Neuronal stem cell (in vitro differentiated cells): ENCODE measurements at regions not wholly inside any gene's neighbourhood (a gene's known extent, or its start where the extent isn't known, plus 50 kb on each side); places are given as distances from the start of the nearest gene placed in this dataset.

Experiments used
- DNase-seq: peaks from one replicate; pipeline ENCODE4 v3.0.0-alpha.2; 2013; ENCODE audit warnings: low spot score
- H2AFZ ChIP-seq: one replicate; pipeline ENCODE4 v1.6.1; 2013; ENCODE audit warnings: mild to moderate bottlenecking, low read length, inconsistent platforms
- H2AK5ac ChIP-seq: 2 replicates; pipeline ENCODE4 v1.6.1; 2013; ENCODE audit warnings: low read depth, mild to moderate bottlenecking, inconsistent platforms, low read length, moderate library complexity, mixed read lengths
- H2BK120ac ChIP-seq: 2 replicates; pipeline ENCODE4 v1.6.1; 2013; ENCODE audit warnings: low read depth, mild to moderate bottlenecking, inconsistent platforms, low read length, moderate library complexity, mixed read lengths
- H2BK12ac ChIP-seq: one replicate; pipeline ENCODE4 v1.6.1; 2013; ENCODE audit warnings: low read length, inconsistent platforms
- H2BK15ac ChIP-seq: 2 replicates; pipeline ENCODE4 v1.6.1; 2013; ENCODE audit warnings: mild to moderate bottlenecking, low read length, inconsistent platforms, mixed read lengths
- H2BK5ac ChIP-seq: one replicate; pipeline ENCODE4 v1.6.1; 2013; ENCODE audit warnings: inconsistent platforms, mild to moderate bottlenecking, low read length, moderate library complexity
- H3K14ac ChIP-seq: one replicate; pipeline ENCODE4 v1.6.1; 2013; ENCODE audit warnings: low read length, inconsistent platforms
- H3K18ac ChIP-seq: 2 replicates; pipeline ENCODE4 v1.6.1; 2013; ENCODE audit warnings: low read length, inconsistent platforms
- H3K23ac ChIP-seq: 2 replicates; pipeline ENCODE4 v1.6.1; 2013; ENCODE audit warnings: low read depth, mild to moderate bottlenecking, mixed read lengths, low read length, inconsistent platforms; ENCODE audit not compliant: poor library complexity
- H3K27ac ChIP-seq: replicated peaks from 3 replicates; pipeline ENCODE4 v1.5.1; 2013; ENCODE audit warnings: low read length, inconsistent platforms
- H3K27me3 ChIP-seq, 3 experiments: 2 replicates each; pipeline ENCODE4 v1.6.1; 2013; ENCODE audit warnings: low read length in 3 of 3, mild to moderate bottlenecking in 2 of 3, inconsistent platforms in 1 of 3, low read depth in 1 of 3, mixed read lengths in 1 of 3, moderate library complexity in 1 of 3; ENCODE audit not compliant: control insufficient read depth in 3 of 3, insufficient read depth in 3 of 3
- H3K36me3 ChIP-seq, 2 donors: replicated peaks in 1 of 2; 2 replicates each; pipeline ENCODE4 v1.6.1; 2013; ENCODE audit warnings: low read length in 2 of 2; ENCODE audit not compliant: control insufficient read depth in 2 of 2, insufficient read depth in 2 of 2
- H3K4ac ChIP-seq: 2 replicates; pipeline ENCODE4 v1.6.1; 2013; ENCODE audit warnings: inconsistent platforms, mild to moderate bottlenecking, low read length, moderate library complexity
- H3K4me1 ChIP-seq, 2 donors: 1 replicate in 1 of 2; 2 replicates in 1 of 2; pipeline ENCODE4 v1.6.1; 2013; ENCODE audit warnings: low read length in 2 of 2, low read depth in 1 of 2; ENCODE audit not compliant: control insufficient read depth in 2 of 2, insufficient read depth in 1 of 2
- H3K4me2 ChIP-seq: one replicate; pipeline ENCODE4 v1.6.1; 2013; ENCODE audit warnings: mild to moderate bottlenecking, low read length, inconsistent platforms; ENCODE audit not compliant: insufficient read depth, poor library complexity, severe bottlenecking
- H3K4me3 ChIP-seq, 2 donors: 2 replicates each; pipeline ENCODE4 v1.5.1; 2013; ENCODE audit warnings: low read length in 2 of 2, mild to moderate bottlenecking in 2 of 2, inconsistent platforms in 1 of 2, moderate library complexity in 1 of 2
- H3K79me1 ChIP-seq: one replicate; pipeline ENCODE4 v1.6.1; 2013; ENCODE audit warnings: low read depth, mild to moderate bottlenecking, inconsistent platforms, low read length, moderate library complexity
- H3K9ac ChIP-seq: one replicate; pipeline ENCODE4 v1.6.1; 2013; ENCODE audit warnings: mild to moderate bottlenecking, low read depth, low read length, inconsistent platforms; ENCODE audit not compliant: poor library complexity
- H3K9me3 ChIP-seq, 2 donors: replicated peaks in 1 of 2; 2 replicates each; pipeline versions ENCODE3 to v1.6.1; 2013; ENCODE audit warnings: low read length in 2 of 2, mild to moderate bottlenecking in 2 of 2, inconsistent platforms in 1 of 2, low read depth in 1 of 2, mixed read lengths in 1 of 2, moderate library complexity in 1 of 2; ENCODE audit not compliant: control insufficient read depth in 2 of 2, insufficient read depth in 1 of 2
- H4K8ac ChIP-seq: one replicate; pipeline ENCODE4 v1.6.1; 2013; ENCODE audit warnings: low read depth, mild to moderate bottlenecking, inconsistent platforms, low read length, moderate library complexity
- H4K91ac ChIP-seq: one replicate; pipeline ENCODE4 v1.6.1; 2013; ENCODE audit warnings: low read length, low read depth, mild to moderate bottlenecking, inconsistent platforms; ENCODE audit not compliant: poor library complexity
- WGBS, 2 donors: extraction: QIAGEN DNeasy Blood & Tissue Kit; methylation state at CpG; one replicate each; pipeline ENCODE4 v1.1.7; 2013; ENCODE audit warnings: missing lambda C conversion rate in 2 of 2, mixed read lengths in 1 of 2; ENCODE audit not compliant: insufficient read length in 2 of 2, insufficient replicate concordance in 1 of 2; ENCODE audit errors: extremely low coverage in 2 of 2; 5-methylcytosine and 5-hydroxymethylcytosine counted together

DNA sequence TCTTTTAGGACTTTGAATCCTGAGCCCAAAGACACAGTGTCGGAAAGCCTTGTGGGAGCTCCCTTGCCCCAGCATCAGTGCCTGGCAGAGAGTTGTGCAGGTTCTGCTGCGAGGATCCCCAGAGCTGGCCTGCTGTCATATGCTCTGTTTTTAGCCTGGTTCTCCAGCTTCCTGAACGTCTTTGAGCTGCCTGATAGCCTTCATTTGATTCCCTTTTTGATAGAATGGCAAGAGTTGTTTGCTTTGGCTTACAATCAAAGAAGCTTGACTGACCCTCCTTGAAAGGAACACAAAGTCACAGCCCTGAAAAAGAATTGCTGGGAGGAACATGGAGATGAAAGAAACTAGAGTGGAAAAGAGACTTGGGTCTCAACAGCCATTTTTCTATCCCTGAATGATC, 95.4 kb downstream of the C1QL2 start:
- Histone ChIP-seq H4K91ac (no peak overlapping the region), H2BK120ac (no peak overlapping the region), H3K4me2 (no peak overlapping the region), H3K4me1 (no peaks in the 10 kb centered on the region), H3K18ac (no peak overlapping the region), H3K27me3 (no peaks in the 10 kb centered on the region), H3K4me3 (no peak overlapping the region), H3K4ac (no peak overlapping the region), H3K9me3 (no peaks in the 10 kb centered on the region), H3K9ac (no peak overlapping the region), H3K27ac (no peak overlapping the region), H2BK15ac (no peak overlapping the region), H3K79me1 (no peaks in the 10 kb centered on the region), H2BK5ac (no peak overlapping the region), H2BK12ac (no peak overlapping the region), H3K14ac (no peak overlapping the region), H4K8ac (no peak overlapping the region), H2AK5ac (no peak overlapping the region), H3K36me3 (no peaks in the 10 kb centered on the region), H2AFZ (no peak overlapping the region), H3K23ac (no peak overlapping the region)
- no peak for DNase-seq
- WGBS, 2 donors, result no CpG with 5 or more reads among the region's 3 CpGs

DNA sequence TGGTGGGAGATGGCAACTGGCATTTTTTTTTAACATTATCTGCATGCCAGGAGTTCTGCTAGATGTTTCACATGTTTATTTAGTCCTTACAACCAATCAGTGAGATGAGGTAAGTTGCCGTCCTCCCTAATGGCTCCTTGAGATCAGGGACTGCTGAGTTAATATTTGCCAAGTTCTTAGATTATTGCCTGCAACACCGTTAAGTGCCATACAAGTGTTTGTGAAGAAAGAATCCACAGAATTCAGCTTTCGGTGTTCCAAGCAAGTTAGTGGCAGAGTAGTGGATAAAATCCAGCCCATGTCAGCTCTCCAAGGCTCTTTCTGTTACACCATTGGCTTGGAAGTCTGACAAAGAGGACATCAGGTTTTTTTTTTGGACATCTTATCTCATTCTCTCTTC, 95.9 kb downstream of the C1QL2 start:
- H2BK12ac ChIP-seq, result no peak overlapping the region
- no peak overlapping the region for H3K14ac ChIP-seq
- no peak overlapping the region for H2BK120ac ChIP-seq
- H2BK15ac ChIP-seq, result no peak overlapping the region
- no peak overlapping the region for H2AK5ac ChIP-seq
- no peaks in the 10 kb centered on the region for H3K27me3 ChIP-seq
- H4K91ac ChIP-seq, result no peak overlapping the region
- no CpG with 5 or more reads among the region's 3 CpGs for WGBS, 2 donors
- H3K4me1 ChIP-seq, result no peaks in the 10 kb centered on the region
- H3K9me3 ChIP-seq, result no peaks in the 10 kb centered on the region
- no peak overlapping the region for H2BK5ac ChIP-seq
- H3K4me2 ChIP-seq, result no peak overlapping the region
- H4K8ac ChIP-seq, result no peak overlapping the region
- no peak overlapping the region for H2AFZ ChIP-seq
- no peak overlapping the region for H3K18ac ChIP-seq
- H3K4ac ChIP-seq, result no peak overlapping the region
- no peak overlapping the region for H3K27ac ChIP-seq
- H3K36me3 ChIP-seq, result no peaks in the 10 kb centered on the region
- no peak overlapping the region for H3K9ac ChIP-seq
- no peak overlapping the region for H3K23ac ChIP-seq
- no peaks in the 10 kb centered on the region for H3K79me1 ChIP-seq
- H3K4me3 ChIP-seq, result no peak overlapping the region
- DNase-seq, result no peak

DNA sequence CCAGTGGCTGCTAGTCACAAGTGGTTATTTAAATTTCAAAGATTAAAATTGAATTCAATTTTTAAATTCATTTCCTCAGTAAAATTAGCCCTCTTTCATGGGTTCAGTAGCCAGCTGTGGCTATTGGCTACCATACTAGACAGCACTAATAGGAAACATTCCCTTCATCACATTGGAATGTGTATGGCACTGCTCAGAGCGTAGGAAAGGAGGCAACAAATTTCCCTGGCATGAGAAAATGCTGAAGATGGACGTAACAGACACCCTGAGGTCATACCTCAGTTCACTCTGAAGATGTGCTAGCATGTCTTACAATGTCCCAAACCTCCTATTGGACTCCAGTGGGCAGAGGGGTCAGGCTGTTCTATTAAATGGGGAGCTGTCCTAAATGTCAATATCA, 96.4 kb downstream of the C1QL2 start:
- Histone ChIP-seq H3K9ac (no peak overlapping the region), H2AFZ (no peak overlapping the region), H4K8ac (no peak overlapping the region), H2BK15ac (no peak overlapping the region), H3K4me1 (no peaks in the 10 kb centered on the region), H2BK5ac (no peak overlapping the region), H3K18ac (no peak overlapping the region), H3K79me1 (no peaks in the 10 kb centered on the region), H3K9me3 (no peaks in the 10 kb centered on the region), H3K4me3 (no peak overlapping the region), H2BK12ac (no peak overlapping the region), H3K4ac (no peak overlapping the region), H3K36me3 (no peaks in the 10 kb centered on the region), H3K27me3 (no peaks in the 10 kb centered on the region), H4K91ac (no peak overlapping the region), H3K23ac (no peak overlapping the region), H2BK120ac (no peak overlapping the region), H3K14ac (no peak overlapping the region), H3K4me2 (no peak overlapping the region), H3K27ac (no peak overlapping the region), H2AK5ac (no peak overlapping the region)
- no CpG with 5 or more reads among the region's 2 CpGs for WGBS, 2 donors
- DNase-seq, result no peak

DNA sequence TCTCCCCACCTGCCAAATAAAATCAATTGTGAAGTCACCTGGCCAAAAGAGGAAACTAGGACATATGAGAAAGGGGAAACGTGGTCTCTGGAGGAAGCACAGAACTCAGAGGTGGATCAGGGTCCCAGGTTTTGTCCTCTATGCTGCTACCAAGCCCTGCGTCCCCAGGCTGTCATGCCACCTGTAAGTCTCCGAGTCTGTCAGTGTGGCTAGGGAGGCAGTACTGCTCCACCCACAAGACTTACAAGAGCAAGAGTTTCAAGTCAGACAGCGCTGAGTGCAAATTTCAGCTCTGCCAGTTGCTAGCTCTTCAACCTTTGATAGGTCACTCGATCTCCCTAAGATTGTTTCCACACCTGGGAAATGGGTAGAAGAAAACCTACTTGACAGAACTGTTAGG, 98.6 kb downstream of the C1QL2 start:
- H3K4me1 ChIP-seq, result no peaks in the 10 kb centered on the region
- H3K4ac ChIP-seq, result no peak overlapping the region
- H3K14ac ChIP-seq, result no peak overlapping the region
- no peak for DNase-seq
- no peak overlapping the region for H2AK5ac ChIP-seq
- H3K9me3 ChIP-seq, result peaks cover 0 to 6% of the 10 kb centered on the region in 2 donors
- no peaks in the 10 kb centered on the region for H3K36me3 ChIP-seq
- no peak overlapping the region for H2BK5ac ChIP-seq
- H3K27me3 ChIP-seq, result no peaks in the 10 kb centered on the region
- H2BK120ac ChIP-seq, result no peak overlapping the region
- no peak overlapping the region for H3K23ac ChIP-seq
- no peak overlapping the region for H3K4me3 ChIP-seq
- H2BK12ac ChIP-seq, result no peak overlapping the region
- no peak overlapping the region for H4K8ac ChIP-seq
- no peak overlapping the region for H3K9ac ChIP-seq
- no peak overlapping the region for H4K91ac ChIP-seq
- no peak overlapping the region for H2AFZ ChIP-seq
- H3K27ac ChIP-seq, result no peak overlapping the region
- WGBS, 2 donors, result no CpG with 5 or more reads among the region's 5 CpGs
- no peak overlapping the region for H2BK15ac ChIP-seq
- H3K4me2 ChIP-seq, result no peak overlapping the region
- H3K18ac ChIP-seq, result no peak overlapping the region
- no peaks in the 10 kb centered on the region for H3K79me1 ChIP-seq
